Endothelial cell of umbilical vein (primary cell): ENCODE measurements at regions not wholly inside any gene's neighbourhood (a gene's known extent, or its start where the extent isn't known, plus 50 kb on each side); places are given as distances from the start of the nearest gene placed in this dataset.
"Not testable (repeated sequence)": the region's sequence is repeated elsewhere in the genome, so short reads cannot be mapped to it uniquely, and the experiment has no call there.

ENCODE experiments used
- BruUV-seq: library from RNA; stranded (reverse); fragments of 400-500 nt; replicated peaks from 2 replicates; lab custom pipeline; 2021; lab: Mats Ljungman, UMichigan
- CTCF ChIA-PET: fragments of 300-600, 350-600 bp; sonication (Branson Sonifier 250); formaldehyde crosslinking; loops from one replicate; lab custom pipeline; 2021; ENCODE audit warnings: antibody characterized with exemption, inconsistent platforms; lab: Charles Lee
- POLR2A ChIA-PET: fragments of 300-600, 350-600 bp; sonication (Branson Sonifier 250); formaldehyde crosslinking; loops from one replicate; lab custom pipeline; 2021; ENCODE audit warnings: antibody characterized with exemption, inconsistent platforms; lab: Charles Lee
- DNase-seq: peaks from one replicate; pipeline ENCODE4 v3.0.0-alpha.2; 2011; ENCODE audit warnings: low read depth, low spot score
- FAIRE-seq: peaks from 2 replicates; lab custom pipeline; 2011; peaks lifted over from hg19 to GRCh38; lab: Jason Lieb, UNC
- H2AFZ ChIP-seq: 2 replicates; pipeline ENCODE4 v1.6.0; 2012; ENCODE audit warnings: low read depth, low read length, control low read depth, inconsistent platforms
- H3K27ac ChIP-seq: 2 replicates; pipeline ENCODE4 v1.5.1; 2011; ENCODE audit warnings: low read depth, mild to moderate bottlenecking, control low read depth, low read length, moderate library complexity; ENCODE audit not compliant: insufficient read depth
- H3K27me3 ChIP-seq, 2 experiments: 2 replicates each; pipeline versions ENCODE4 v1.6.0 to v1.6.1; 2011; ENCODE audit warnings: low read length in 2 of 2, mixed read lengths in 1 of 2; ENCODE audit not compliant: control insufficient read depth in 2 of 2, insufficient read depth in 2 of 2
- H3K36me3 ChIP-seq, 2 experiments: 2 replicates in 1 of 2; 3 replicates in 1 of 2; pipeline ENCODE4 v1.5.1; 2011; ENCODE audit warnings: low read length in 2 of 2, mild to moderate bottlenecking in 1 of 2, moderate library complexity in 1 of 2; ENCODE audit not compliant: control insufficient read depth in 2 of 2, insufficient read depth in 2 of 2; ENCODE audit errors: extremely low read depth in 1 of 2
- H3K4me1 ChIP-seq: 3 replicates; pipeline ENCODE4 v1.5.1; 2011; ENCODE audit warnings: mild to moderate bottlenecking, low read length; ENCODE audit not compliant: control insufficient read depth, insufficient read depth; ENCODE audit errors: extremely low read depth
- H3K4me2 ChIP-seq: 2 replicates; pipeline ENCODE4 v1.6.1; 2011; ENCODE audit warnings: low read length, control low read depth, mixed read lengths; ENCODE audit not compliant: insufficient read depth
- H3K4me3 ChIP-seq, 3 experiments: fragments of 200-600 bp in 1 of 3; sonication (generic), shearing (Covaris generic) in 1 of 3; replicated peaks in 1 of 3; 2 replicates each; pipeline ENCODE4 v1.5.1; 2011 to 2016; ENCODE audit warnings: control low read depth in 3 of 3, low read length in 3 of 3, mild to moderate bottlenecking in 2 of 3, inconsistent platforms in 1 of 3, low read depth in 1 of 3, moderate library complexity in 1 of 3; ENCODE audit not compliant: insufficient read depth in 1 of 3
- H3K79me2 ChIP-seq: 2 replicates; pipeline ENCODE4 v1.6.0; 2012; ENCODE audit warnings: low read length, inconsistent platforms; ENCODE audit not compliant: control insufficient read depth, insufficient read depth
- H3K9ac ChIP-seq: replicated peaks from 2 replicates; pipeline ENCODE3; 2011; ENCODE audit warnings: low read length, control low read depth; ENCODE audit not compliant: insufficient read depth; ENCODE audit errors: extremely low read depth
- H3K9me1 ChIP-seq: replicated peaks from 3 replicates; pipeline ENCODE4 v1.6.0; 2011; ENCODE audit warnings: mild to moderate bottlenecking, low read length; ENCODE audit not compliant: control insufficient read depth, insufficient read depth; ENCODE audit errors: extremely low read depth
- H3K9me3 ChIP-seq: replicated peaks from 2 replicates; pipeline ENCODE4 v1.5.1; 2012; ENCODE audit warnings: low read length, inconsistent platforms; ENCODE audit not compliant: control insufficient read depth, insufficient read depth
- H4K20me1 ChIP-seq: replicated peaks from 2 replicates; pipeline ENCODE3; 2011; ENCODE audit warnings: mild to moderate bottlenecking, low read length; ENCODE audit not compliant: control insufficient read depth, insufficient read depth; ENCODE audit errors: extremely low read depth
- EZH2 ChIP-seq: IDR thresholded peaks from 2 replicates; pipeline ENCODE4 v1.6.1; 2012; ENCODE audit warnings: borderline replicate concordance, low read depth, mild to moderate bottlenecking, moderate library complexity, low read length, inconsistent platforms; ENCODE audit not compliant: severe bottlenecking
- FOS ChIP-seq: IDR thresholded peaks from 2 replicates; pipeline ENCODE4 v1.6.1; 2011; ENCODE audit warnings: mild to moderate bottlenecking, low read length, moderate library complexity, borderline replicate concordance; ENCODE audit not compliant: insufficient read depth
- GATA2 ChIP-seq: IDR thresholded peaks from 2 replicates; pipeline ENCODE4 v1.7.0; 2011; ENCODE audit warnings: low read depth, mild to moderate bottlenecking, moderate library complexity, mixed read lengths, low read length; ENCODE audit not compliant: insufficient read length, insufficient read depth
- JUN ChIP-seq: IDR thresholded peaks from 2 replicates; pipeline ENCODE4 v1.6.1; 2011; ENCODE audit warnings: borderline replicate concordance, low read depth; ENCODE audit not compliant: insufficient read length, insufficient read depth
- MYC ChIP-seq: IDR thresholded peaks from one replicate; pipeline ENCODE4 v1.6.1; 2011; ENCODE audit warnings: mild to moderate bottlenecking, low read depth, low read length
- POLR2A ChIP-seq: IDR thresholded peaks from 2 replicates; pipeline ENCODE4 v1.6.1; 2012; ENCODE audit warnings: low read depth, mild to moderate bottlenecking, control low read depth, low read length
- POLR2AphosphoS5 ChIP-seq: IDR thresholded peaks from 2 replicates; pipeline ENCODE4 v1.6.1; 2012; ENCODE audit warnings: low read depth, mild to moderate bottlenecking, control low read depth, low read length, moderate library complexity; ENCODE audit not compliant: insufficient read depth
- dilution Hi-C: fragments of 300-500 bp; cut with MboI; formaldehyde crosslinking; loops from one replicate; pipeline ENCODE4 v1.15.0; 2019; ENCODE audit warnings: low sequenced_read_pairs; ENCODE audit not compliant: extremely low pct_ligation_motif_present
- intact Hi-C: fragments of 100-400 bp; cut with micrococcal nuclease; formaldehyde crosslinking; loops from one replicate; pipeline ENCODE4 v1.10.0; 2022
- TF ChIP-seq, protein P1 (sequence below), 2 donors: IDR thresholded peaks; 1 replicate in 1 of 2; 2 replicates in 1 of 2; pipeline ENCODE4 v1.5.1; 2011; ENCODE audit warnings: low read length in 2 of 2, mild to moderate bottlenecking in 2 of 2, moderate library complexity in 2 of 2, control low read depth in 1 of 2, inconsistent platforms in 1 of 2, low read depth in 1 of 2; ENCODE audit not compliant: insufficient read depth in 1 of 2; ENCODE audit errors: extremely low read depth in 1 of 2
- TF ChIP-seq, protein P2 (sequence below): IDR thresholded peaks from 2 replicates; pipeline ENCODE4 v1.6.1; 2011; ENCODE audit not compliant: insufficient read depth, insufficient read length

DNA sequence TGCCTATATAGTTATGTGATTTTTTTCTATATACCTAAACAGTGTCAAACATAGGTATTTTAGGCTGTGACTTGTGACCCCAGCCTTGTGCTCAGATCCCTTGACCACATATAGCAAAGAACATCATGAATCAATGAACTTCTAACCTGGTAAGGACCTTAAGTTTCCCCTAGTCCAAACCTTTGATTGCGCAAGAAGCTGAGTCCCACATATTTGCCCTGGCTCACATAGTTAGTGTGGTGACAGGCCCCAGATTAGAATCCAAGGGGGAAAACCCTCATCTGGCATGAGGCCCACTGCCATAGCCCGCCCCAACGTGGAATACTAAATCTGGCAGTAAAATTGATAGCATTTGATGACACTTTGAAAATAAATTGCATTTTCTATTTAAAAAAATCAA lies 171.8 kb downstream of the MZT1 start:
- ChIA-PET POLR2A (no interaction called here), CTCF (interaction anchor here (2.9 kb wide), 1 partner anchor 11 kb away, joined by 17 read pairs; no protein-coding TSS in a partner anchor)
- Histone ChIP-seq H2AFZ (no peak overlapping the region), H3K27me3 (no peaks in the 10 kb centered on the region), H3K9me1 (no peaks in the 10 kb centered on the region), H3K9me3 (no peaks in the 10 kb centered on the region), H4K20me1 (no peaks in the 10 kb centered on the region), H3K4me2 (no peak overlapping the region), H3K9ac (no peak overlapping the region), H3K4me1 (no peaks in the 10 kb centered on the region), H3K36me3 (no peaks in the 10 kb centered on the region), H3K79me2 (no peaks in the 10 kb centered on the region), H3K4me3 (no peak overlapping the region), H3K27ac (no peak overlapping the region)
- DNase-seq (no peak), FAIRE-seq (no peak)
- intact Hi-C loops, result no loop called here
- BruUV-seq, result no TSS peak
- dilution Hi-C loops, result no loop called here
- TF ChIP-seq, protein P1, sequence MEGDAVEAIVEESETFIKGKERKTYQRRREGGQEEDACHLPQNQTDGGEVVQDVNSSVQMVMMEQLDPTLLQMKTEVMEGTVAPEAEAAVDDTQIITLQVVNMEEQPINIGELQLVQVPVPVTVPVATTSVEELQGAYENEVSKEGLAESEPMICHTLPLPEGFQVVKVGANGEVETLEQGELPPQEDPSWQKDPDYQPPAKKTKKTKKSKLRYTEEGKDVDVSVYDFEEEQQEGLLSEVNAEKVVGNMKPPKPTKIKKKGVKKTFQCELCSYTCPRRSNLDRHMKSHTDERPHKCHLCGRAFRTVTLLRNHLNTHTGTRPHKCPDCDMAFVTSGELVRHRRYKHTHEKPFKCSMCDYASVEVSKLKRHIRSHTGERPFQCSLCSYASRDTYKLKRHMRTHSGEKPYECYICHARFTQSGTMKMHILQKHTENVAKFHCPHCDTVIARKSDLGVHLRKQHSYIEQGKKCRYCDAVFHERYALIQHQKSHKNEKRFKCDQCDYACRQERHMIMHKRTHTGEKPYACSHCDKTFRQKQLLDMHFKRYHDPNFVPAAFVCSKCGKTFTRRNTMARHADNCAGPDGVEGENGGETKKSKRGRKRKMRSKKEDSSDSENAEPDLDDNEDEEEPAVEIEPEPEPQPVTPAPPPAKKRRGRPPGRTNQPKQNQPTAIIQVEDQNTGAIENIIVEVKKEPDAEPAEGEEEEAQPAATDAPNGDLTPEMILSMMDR (IDR thresholded peaks at IDR 0.05; ENCODE audit: extremely low read depth in 1 of 2, insufficient read depth in 1 of 2, low read depth in 1 of 2, low read length in 2 of 2), result no peak
- TF ChIP-seq FOS (no peak), POLR2A (no peak), POLR2AphosphoS5 (no peak)

DNA sequence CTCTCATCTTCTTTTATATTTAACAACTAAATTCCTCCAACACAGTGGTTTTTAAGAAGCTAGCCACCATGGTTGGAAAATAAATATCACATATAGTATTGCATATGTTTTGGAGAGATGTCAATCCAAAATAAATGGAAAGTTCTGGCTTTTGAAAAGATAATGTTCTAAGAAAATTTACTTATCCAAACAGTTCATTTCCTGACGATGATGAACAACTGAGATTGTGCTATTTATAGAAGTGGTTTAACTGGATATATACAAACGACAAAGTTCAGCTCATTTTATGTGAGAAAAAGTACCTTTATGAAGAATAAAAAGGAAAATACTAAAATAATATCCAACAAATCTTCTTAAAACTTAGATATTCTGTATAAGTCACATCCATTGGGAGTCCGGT lies 174.7 kb downstream of the MZT1 start:
- Histone ChIP-seq H3K9me3 (no peaks in the 10 kb centered on the region), H2AFZ (no peak overlapping the region), H3K9ac (no peak overlapping the region), H3K9me1 (no peaks in the 10 kb centered on the region), H3K27ac (no peak overlapping the region), H3K4me3 (no peak overlapping the region), H3K4me1 (no peaks in the 10 kb centered on the region), H3K36me3 (no peaks in the 10 kb centered on the region), H3K27me3 (no peaks in the 10 kb centered on the region), H3K79me2 (no peaks in the 10 kb centered on the region), H4K20me1 (no peaks in the 10 kb centered on the region), H3K4me2 (no peak overlapping the region)
- CTCF ChIA-PET, result interaction anchor here (2.6 kb wide), 1 partner anchor 13 kb away, joined by 10 read pairs; no protein-coding TSS in a partner anchor
- no peak for FAIRE-seq
- no peak for DNase-seq
- TF ChIP-seq GATA2, result no peak
- no peak for TF ChIP-seq FOS
- no peak for TF ChIP-seq JUN
- TF ChIP-seq, protein P2, sequence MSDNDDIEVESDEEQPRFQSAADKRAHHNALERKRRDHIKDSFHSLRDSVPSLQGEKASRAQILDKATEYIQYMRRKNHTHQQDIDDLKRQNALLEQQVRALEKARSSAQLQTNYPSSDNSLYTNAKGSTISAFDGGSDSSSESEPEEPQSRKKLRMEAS, result no peak
- TF ChIP-seq POLR2A, result no peak
- no peak for TF ChIP-seq MYC
- no peak for TF ChIP-seq POLR2AphosphoS5
- no peak for TF ChIP-seq EZH2
- intact Hi-C loops (no loop called here), dilution Hi-C loops (no loop called here)
- POLR2A ChIA-PET, result no interaction called here
- no TSS peak for BruUV-seq

DNA sequence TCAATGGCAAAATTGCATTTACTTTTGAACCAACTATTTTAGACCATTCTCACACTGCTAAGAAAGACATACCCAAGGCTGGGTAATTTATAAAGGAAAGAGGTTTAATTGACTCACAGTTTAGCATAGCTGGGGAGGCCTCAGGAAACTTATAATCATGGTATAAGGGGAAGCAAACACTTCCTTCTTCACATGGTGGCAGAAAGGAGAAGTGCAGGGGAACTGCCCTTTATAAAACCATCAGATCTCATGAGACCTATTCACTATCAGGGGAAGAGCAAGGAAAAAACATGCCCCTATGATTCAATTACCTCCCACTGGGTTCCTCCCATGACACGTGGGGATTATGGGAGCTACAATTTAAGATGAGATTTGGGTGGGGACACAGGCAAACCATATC lies 181.5 kb downstream of the MZT1 start:
- not testable (repeated sequence) for BruUV-seq, FAIRE-seq

More for the DNA sequence above, 181.5 kb downstream of the MZT1 start:
- H3K9me3 ChIP-seq, H3K79me2 ChIP-seq, H3K4me3 ChIP-seq, H3K4me2 ChIP-seq, H3K27me3 ChIP-seq, DNase-seq, H2AFZ ChIP-seq, H3K9me1 ChIP-seq, dilution Hi-C loops, H3K9ac ChIP-seq, intact Hi-C loops, CTCF ChIA-PET, H3K27ac ChIP-seq, H4K20me1 ChIP-seq, H3K4me1 ChIP-seq, H3K36me3 ChIP-seq: not testable (repeated sequence)
- POLR2A ChIA-PET, result interaction anchor here (0.6 kb wide), 1 partner anchor 14 kb away, joined by 3 read pairs; no protein-coding TSS in a partner anchor
